ENCODE measurements at regions not wholly inside any gene's neighbourhood (a gene's known extent, or its start where the extent isn't known, plus 50 kb on each side); places are given as distances from the start of the nearest gene placed in this dataset.
A peak's percentile ranks its signal among the peaks of the same experiment; 100 is the strongest.

DNA sequence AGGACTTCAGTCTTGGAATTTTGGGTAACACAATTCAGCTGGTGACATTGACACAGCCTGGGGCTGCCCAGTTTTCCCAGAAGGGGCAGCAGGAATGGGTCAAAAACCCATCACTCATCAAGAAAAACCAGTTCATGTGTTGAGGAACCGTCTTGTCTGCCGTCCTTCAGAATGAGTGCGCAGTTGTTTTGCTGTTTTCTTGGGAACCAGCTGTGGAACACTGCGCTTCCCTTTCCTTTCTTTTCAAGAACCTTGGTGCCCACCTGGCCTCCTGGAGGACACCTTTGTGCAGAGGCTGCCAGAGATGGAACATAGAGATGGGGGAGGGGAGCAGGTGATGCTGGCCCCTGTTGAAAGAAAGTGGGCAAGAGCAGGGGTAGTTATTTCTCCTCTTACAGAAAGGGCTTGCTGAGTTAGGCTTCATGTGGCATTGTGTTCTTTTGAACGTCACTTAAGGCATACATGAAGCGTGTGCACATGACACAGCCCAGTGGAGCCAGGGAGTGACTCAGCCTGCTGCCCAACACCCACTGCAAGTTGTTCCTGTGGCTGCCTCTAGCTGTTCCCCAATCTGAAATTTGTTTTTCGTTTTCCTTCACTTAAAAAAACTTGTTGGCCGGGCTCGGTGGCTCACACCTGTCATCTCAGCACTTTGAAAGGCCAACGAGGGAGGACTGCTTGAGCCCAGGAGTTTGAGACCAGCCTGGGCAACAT lies 87.4 kb upstream of the TNS3 start:
- no peak for TF ChIP-seq EZH2phosphoT487 (IDR thresholded peaks at IDR 0.05; ENCODE audit: low read depth)
- no peak for TF ChIP-seq CTCF (IDR thresholded peaks at IDR 0.05; ENCODE audit: low read depth, low read length)
- H4K20me1 ChIP-seq (ENCODE audit: insufficient read depth, low read length), result no peaks in the 10 kb centered on the region
- H3K9ac ChIP-seq (ENCODE audit: low read length), result no peak overlapping the region; the same call in 1 of the 2 replicates
- peaks cover 42% of the 10 kb centered on the region for H3K4me1 ChIP-seq (ENCODE audit: low read length)
- no peaks in the 10 kb centered on the region for H3K27me3 ChIP-seq (ENCODE audit: low read depth, low read length)
- H3K4me2 ChIP-seq (ENCODE audit: low read length), result peak overlapping the region; percentile 50
- peaks cover 12% of the 10 kb centered on the region; the same call in 1 of the 2 replicates for H3K9me3 ChIP-seq (ENCODE audit: insufficient read depth, low read length)
- H2AFZ ChIP-seq (ENCODE audit: low read depth, low read length), result peak overlapping the region; percentile 40; the same call in 1 of the 2 replicates
- H3K36me3 ChIP-seq (replicated peaks; ENCODE audit: low read depth, low read length), result no peaks in the 10 kb centered on the region
- no peaks in the 10 kb centered on the region for H3K79me2 ChIP-seq (ENCODE audit: low read length)
- peak overlapping the region; percentile 35; the same call in 1 of the 2 replicates for H3K27ac ChIP-seq (ENCODE audit: low read length)
- H3K4me3 ChIP-seq (ENCODE audit: low read length), result 0 out of 2 replicates have a peak overlapping the region, but pooled peaks have one; percentile 5

DNA sequence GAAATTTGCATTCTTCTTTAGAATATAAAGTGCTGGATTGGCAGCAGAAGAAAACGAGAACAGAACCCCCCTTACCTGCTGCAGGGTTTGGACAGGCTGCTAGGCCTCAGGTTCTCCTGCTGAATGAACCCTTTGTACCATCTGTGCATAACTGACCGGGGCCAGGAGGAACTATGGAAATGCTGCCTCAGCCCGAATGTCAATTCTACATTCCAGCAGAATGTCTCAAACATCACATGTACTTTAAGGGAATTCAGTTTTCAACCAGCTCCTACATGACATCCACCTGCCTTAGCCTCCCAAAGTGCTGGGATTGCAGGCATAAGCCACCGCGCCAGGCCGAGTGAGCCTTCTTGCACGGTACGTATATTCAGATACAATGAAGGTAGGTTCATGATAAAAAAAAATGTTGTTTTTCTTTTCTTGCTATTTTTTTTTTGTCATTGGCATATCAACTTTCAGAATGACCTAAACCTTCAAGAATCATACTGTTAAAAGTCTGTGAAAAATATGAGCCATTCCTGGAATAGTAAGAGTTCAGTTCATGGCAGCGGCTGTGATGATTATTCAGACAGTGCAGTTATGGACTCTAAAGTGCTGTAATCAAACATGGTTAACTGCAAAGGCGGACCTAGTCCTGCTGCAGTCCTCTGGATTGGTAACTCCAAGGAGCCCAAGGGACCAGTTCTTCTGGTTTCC lies 84.4 kb upstream of the TNS3 start:
- no peaks in the 10 kb centered on the region for H3K79me2 ChIP-seq (ENCODE audit: low read length)
- no peaks in the 10 kb centered on the region for H3K36me3 ChIP-seq (replicated peaks; ENCODE audit: low read depth, low read length)
- no peaks in the 10 kb centered on the region for H3K27me3 ChIP-seq (ENCODE audit: low read depth, low read length)
- TF ChIP-seq EZH2phosphoT487 (IDR thresholded peaks at IDR 0.05; ENCODE audit: low read depth) (no peak), CTCF (IDR thresholded peaks at IDR 0.05; ENCODE audit: low read depth, low read length) (no peak)
- H3K4me2 ChIP-seq (ENCODE audit: low read length), result no peak overlapping the region
- peaks cover 25% of the 10 kb centered on the region for H3K4me1 ChIP-seq (ENCODE audit: low read length)
- no peak overlapping the region for H3K4me3 ChIP-seq (ENCODE audit: low read length)
- H4K20me1 ChIP-seq (ENCODE audit: insufficient read depth, low read length), result no peaks in the 10 kb centered on the region
- no peak overlapping the region for H2AFZ ChIP-seq (ENCODE audit: low read depth, low read length)
- peaks cover 9% of the 10 kb centered on the region; the same call in 1 of the 2 replicates for H3K9me3 ChIP-seq (ENCODE audit: insufficient read depth, low read length)
- no peak overlapping the region for H3K27ac ChIP-seq (ENCODE audit: low read length)
- H3K9ac ChIP-seq (ENCODE audit: low read length), result no peak overlapping the region

DNA sequence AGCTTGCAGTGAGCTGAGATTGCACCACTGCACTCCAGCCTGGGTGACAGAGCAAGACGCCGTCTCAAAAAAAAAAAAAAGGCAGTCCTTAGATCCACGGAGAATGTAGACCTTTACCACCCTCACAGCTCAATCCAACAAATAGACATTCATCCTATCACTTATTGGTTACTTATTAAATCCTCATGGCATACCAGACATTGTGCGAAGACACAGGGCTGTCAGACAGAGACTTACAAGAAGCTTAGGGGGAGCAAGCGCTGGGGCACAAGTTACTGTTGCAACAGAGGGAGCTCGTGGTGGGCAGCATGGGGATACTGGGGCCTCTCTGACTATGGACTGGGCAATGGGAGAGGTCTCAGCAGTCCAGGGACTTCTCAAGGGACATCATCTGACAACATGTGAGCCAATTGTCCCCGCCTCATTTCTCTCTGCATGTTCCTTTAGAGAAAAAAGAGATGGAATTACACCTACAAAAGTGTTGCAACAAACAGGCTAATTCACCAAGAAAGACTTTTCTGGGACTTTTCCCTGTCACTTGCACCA lies 82.8 kb upstream of the TNS3 start:
- no peak for TF ChIP-seq CTCF (IDR thresholded peaks at IDR 0.05; ENCODE audit: low read depth, low read length)
- no peak for TF ChIP-seq EZH2phosphoT487 (IDR thresholded peaks at IDR 0.05; ENCODE audit: low read depth)
- H3K4me2 ChIP-seq (ENCODE audit: low read length), result no peak overlapping the region

DNA sequence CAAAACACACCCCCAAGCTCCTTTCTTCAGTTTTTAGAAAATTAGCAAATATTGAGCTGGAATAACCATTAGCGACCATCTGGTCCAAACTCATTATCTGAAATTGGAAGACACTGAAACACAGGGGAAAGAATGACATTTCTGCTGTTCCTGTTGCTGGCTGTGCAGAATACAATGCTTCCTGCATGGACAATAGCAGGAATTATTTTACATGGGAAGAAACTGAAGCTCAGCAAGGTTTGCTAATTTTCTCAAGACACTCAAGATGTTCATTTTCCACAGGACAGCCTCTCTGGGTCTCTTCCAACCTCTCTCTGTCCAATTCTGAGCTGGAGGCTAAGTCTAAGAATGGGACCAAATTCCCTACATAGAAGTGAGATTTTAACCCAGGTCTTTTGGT lies 81.9 kb upstream of the TNS3 start:
- Histone ChIP-seq H3K79me2 (ENCODE audit: low read length) (no peaks in the 10 kb centered on the region), H3K36me3 (replicated peaks; ENCODE audit: low read depth, low read length) (no peaks in the 10 kb centered on the region), H2AFZ (ENCODE audit: low read depth, low read length) (no peak overlapping the region), H3K4me2 (ENCODE audit: low read length) (no peak overlapping the region), H3K4me1 (ENCODE audit: low read length) (peaks cover under 1% of the 10 kb centered on the region; the same call in 1 of the 2 replicates), H3K4me3 (ENCODE audit: low read length) (no peak overlapping the region), H3K9me3 (ENCODE audit: insufficient read depth, low read length) (no peaks in the 10 kb centered on the region; the same call in 1 of the 2 replicates), H4K20me1 (ENCODE audit: insufficient read depth, low read length) (no peaks in the 10 kb centered on the region), H3K27me3 (ENCODE audit: low read depth, low read length) (no peaks in the 10 kb centered on the region), H3K27ac (ENCODE audit: low read length) (no peak overlapping the region), H3K9ac (ENCODE audit: low read length) (no peak overlapping the region)
- TF ChIP-seq EZH2phosphoT487 (IDR thresholded peaks at IDR 0.05; ENCODE audit: low read depth) (no peak), CTCF (IDR thresholded peaks at IDR 0.05; ENCODE audit: low read depth, low read length) (no peak)

More for the DNA sequence above, 82.8 kb upstream of the TNS3 start:
- no peaks in the 10 kb centered on the region for H3K27me3 ChIP-seq (ENCODE audit: low read depth, low read length)
- no peaks in the 10 kb centered on the region for H4K20me1 ChIP-seq (ENCODE audit: insufficient read depth, low read length)
- H3K9ac ChIP-seq (ENCODE audit: low read length), result no peak overlapping the region
- no peak overlapping the region for H3K4me3 ChIP-seq (ENCODE audit: low read length)
- H2AFZ ChIP-seq (ENCODE audit: low read depth, low read length), result no peak overlapping the region
- peaks cover 1% of the 10 kb centered on the region; the same call in 1 of the 2 replicates for H3K9me3 ChIP-seq (ENCODE audit: insufficient read depth, low read length)
- peaks cover 9% of the 10 kb centered on the region for H3K4me1 ChIP-seq (ENCODE audit: low read length)
- H3K36me3 ChIP-seq (replicated peaks; ENCODE audit: low read depth, low read length), result no peaks in the 10 kb centered on the region
- no peak overlapping the region for H3K27ac ChIP-seq (ENCODE audit: low read length)
- no peaks in the 10 kb centered on the region for H3K79me2 ChIP-seq (ENCODE audit: low read length)
